Left renal pelvis (tissue), 4 donors: ENCODE measurements at regions not wholly inside any gene's neighbourhood (a gene's known extent, or its start where the extent isn't known, plus 50 kb on each side); places are given as distances from the start of the nearest gene placed in this dataset.

Experiments
- DNase-seq, 4 donors: peaks; one replicate each; pipeline ENCODE4 v3.0.0-alpha.2; 2013; ENCODE audit warnings: low read depth in 4 of 4, low spot score in 3 of 4

- no peak for DNase-seq
Measured at GRCh38 chr4:33060674-33061542, 2340.7 kb downstream of the PCDH7 start.

GRCh38 chr4:33061727-33062126 is 2341.6 kb downstream of the PCDH7 start:
- no peak for DNase-seq

- no peak for DNase-seq
Measured at GRCh38 chr4:33062155-33062806, 2342.1 kb downstream of the PCDH7 start.

GRCh38 chr4:33063241-33063640 is 2343.1 kb downstream of the PCDH7 start:
- no peak for DNase-seq

- DNase-seq: no peak
Measured at GRCh38 chr4:33064238-33064637, 2344.1 kb downstream of the PCDH7 start.

GRCh38 chr4:33065749-33066148 is 2345.6 kb downstream of the PCDH7 start:
- DNase-seq: no peak

- DNase-seq: no peak
Measured at GRCh38 chr4:33067221-33067620, 2347.1 kb downstream of the PCDH7 start.

GRCh38 chr4:33068539-33068938 is 2348.4 kb downstream of the PCDH7 start:
- DNase-seq: no peak

- DNase-seq: no peak
Measured at GRCh38 chr4:33071535-33071934, 2351.4 kb downstream of the PCDH7 start.

GRCh38 chr4:33072298-33073089 is 2352.3 kb downstream of the PCDH7 start:
- no peak for DNase-seq

- no peak for DNase-seq
Measured at GRCh38 chr4:33073811-33074210, 2353.6 kb downstream of the PCDH7 start.

GRCh38 chr4:33078145-33078544 is 2358.0 kb downstream of the PCDH7 start:
- DNase-seq: no peak

GRCh38 chr4:33080275-33080674 is 2360.1 kb downstream of the PCDH7 start:
- no peak for DNase-seq

- no peak for DNase-seq
Measured at GRCh38 chr4:33085709-33086108, 2365.5 kb downstream of the PCDH7 start.

- DNase-seq: no peak
Measured at GRCh38 chr4:33086331-33086925, 2366.3 kb downstream of the PCDH7 start.

GRCh38 chr4:33088713-33089112 is 2368.5 kb downstream of the PCDH7 start:
- DNase-seq: no peak

- DNase-seq: no peak
Measured at GRCh38 chr4:33090910-33091309, 2370.7 kb downstream of the PCDH7 start.

- DNase-seq: no peak
Measured at GRCh38 chr4:33091961-33092360, 2371.8 kb downstream of the PCDH7 start.

GRCh38 chr4:33104273-33104672 is 2384.1 kb downstream of the PCDH7 start:
- no peak for DNase-seq

GRCh38 chr4:33107814-33108213 is 2387.6 kb downstream of the PCDH7 start:
- DNase-seq: no peak

- DNase-seq: no peak
Measured at GRCh38 chr4:33111117-33111516, 2390.9 kb downstream of the PCDH7 start.
